ENCODE measurements at regions not wholly inside any gene's neighbourhood (a gene's known extent, or its start where the extent isn't known, plus 50 kb on each side); places are given as distances from the start of the nearest gene placed in this dataset.

DNA sequence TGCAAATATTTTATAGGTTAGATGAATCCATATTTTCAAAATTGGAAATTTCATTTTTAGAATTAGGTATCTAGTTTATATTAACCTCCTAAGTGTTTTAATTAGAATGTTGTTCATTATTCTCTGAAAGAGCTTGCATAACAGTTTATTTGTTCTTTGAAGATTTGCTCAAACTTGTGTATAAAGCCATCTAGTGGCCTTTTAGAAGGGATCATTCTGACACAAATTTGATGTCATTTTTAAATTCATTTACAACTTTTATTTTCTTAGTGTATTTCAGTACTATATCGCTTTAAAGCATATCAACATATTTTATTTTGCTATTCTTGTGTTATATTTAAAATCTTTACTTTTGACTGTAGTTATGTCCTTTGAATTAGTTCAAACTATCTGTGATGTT is 527.0 kb upstream of the NRG3 start:
- H3K4me1 ChIP-seq (ENCODE audit: insufficient read depth, low read length, poor library complexity, severe bottlenecking) = no peaks in the 10 kb centered on the region
- intact Hi-C loops (cut with micrococcal nuclease; ENCODE audit: unreplicated experiment) = no loop called here
- H3K36me3 ChIP-seq (ENCODE audit: insufficient read depth, low read length, poor library complexity, severe bottlenecking) = no peaks in the 10 kb centered on the region
- no peaks in the 10 kb centered on the region for H3K9me3 ChIP-seq (ENCODE audit: low read depth, low read length, poor library complexity, severe bottlenecking)
- H3K27ac ChIP-seq (ENCODE audit: low read depth, low read length, poor library complexity, severe bottlenecking) = no peak overlapping the region
- ChIA-PET POLR2A (ENCODE audit: low non-redundant PET) (no interaction called here), CTCF (no interaction called here)
- no peak for TF ChIP-seq EZH2 (IDR thresholded peaks at IDR 0.05; ENCODE audit: borderline replicate concordance, low read depth, low read length, poor library complexity, severe bottlenecking)
- TF ChIP-seq, protein P1, sequence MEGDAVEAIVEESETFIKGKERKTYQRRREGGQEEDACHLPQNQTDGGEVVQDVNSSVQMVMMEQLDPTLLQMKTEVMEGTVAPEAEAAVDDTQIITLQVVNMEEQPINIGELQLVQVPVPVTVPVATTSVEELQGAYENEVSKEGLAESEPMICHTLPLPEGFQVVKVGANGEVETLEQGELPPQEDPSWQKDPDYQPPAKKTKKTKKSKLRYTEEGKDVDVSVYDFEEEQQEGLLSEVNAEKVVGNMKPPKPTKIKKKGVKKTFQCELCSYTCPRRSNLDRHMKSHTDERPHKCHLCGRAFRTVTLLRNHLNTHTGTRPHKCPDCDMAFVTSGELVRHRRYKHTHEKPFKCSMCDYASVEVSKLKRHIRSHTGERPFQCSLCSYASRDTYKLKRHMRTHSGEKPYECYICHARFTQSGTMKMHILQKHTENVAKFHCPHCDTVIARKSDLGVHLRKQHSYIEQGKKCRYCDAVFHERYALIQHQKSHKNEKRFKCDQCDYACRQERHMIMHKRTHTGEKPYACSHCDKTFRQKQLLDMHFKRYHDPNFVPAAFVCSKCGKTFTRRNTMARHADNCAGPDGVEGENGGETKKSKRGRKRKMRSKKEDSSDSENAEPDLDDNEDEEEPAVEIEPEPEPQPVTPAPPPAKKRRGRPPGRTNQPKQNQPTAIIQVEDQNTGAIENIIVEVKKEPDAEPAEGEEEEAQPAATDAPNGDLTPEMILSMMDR (conservative IDR thresholded peaks at IDR 0.05; ENCODE audit: low read depth, low read length) = no peak
- H3K27me3 ChIP-seq (replicated peaks; ENCODE audit: insufficient read depth, low read depth, low read length, poor library complexity) = no peaks in the 10 kb centered on the region
- H3K4me3 ChIP-seq (ENCODE audit: low read depth, low read length, poor library complexity, severe bottlenecking) = no peak overlapping the region
- BruUV-seq (replicated peaks) = no TSS peak
- no peak for DNase-seq (ENCODE audit: low spot score)

DNA sequence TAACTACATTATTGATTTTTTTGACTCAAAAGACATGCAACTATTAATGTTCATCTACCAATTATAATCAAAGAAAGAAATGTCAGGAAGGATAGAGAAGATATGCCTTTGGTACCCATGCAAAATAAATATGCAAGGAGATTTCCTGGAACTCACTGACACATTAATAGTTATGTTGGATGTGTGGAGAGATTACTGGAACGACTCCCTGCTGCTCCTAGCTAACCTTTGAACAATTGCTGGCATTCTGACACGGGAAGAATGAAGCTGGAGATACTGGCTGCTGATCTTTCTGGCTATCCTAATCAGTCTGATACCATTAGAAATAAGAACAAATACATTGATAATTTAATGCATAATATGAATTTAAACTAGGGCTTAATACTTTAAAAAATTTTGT is 507.9 kb upstream of the NRG3 start:
- H3K4me1 ChIP-seq (ENCODE audit: insufficient read depth, low read length, poor library complexity, severe bottlenecking) = no peaks in the 10 kb centered on the region
- H3K9me3 ChIP-seq (ENCODE audit: low read depth, low read length, poor library complexity, severe bottlenecking) = no peaks in the 10 kb centered on the region
- no peak overlapping the region for H3K4me3 ChIP-seq (ENCODE audit: low read depth, low read length, poor library complexity, severe bottlenecking)
- intact Hi-C loops (cut with micrococcal nuclease; ENCODE audit: unreplicated experiment) = no loop called here
- TF ChIP-seq, protein P1 (conservative IDR thresholded peaks at IDR 0.05; ENCODE audit: low read depth, low read length) = no peak
- TF ChIP-seq EZH2 (IDR thresholded peaks at IDR 0.05; ENCODE audit: borderline replicate concordance, low read depth, low read length, poor library complexity, severe bottlenecking) = no peak
- ChIA-PET CTCF (no interaction called here), POLR2A (ENCODE audit: low non-redundant PET) (no interaction called here)
- DNase-seq (ENCODE audit: low spot score) = no peak
- BruUV-seq (replicated peaks) = no TSS peak
- H3K27me3 ChIP-seq (replicated peaks; ENCODE audit: insufficient read depth, low read depth, low read length, poor library complexity) = no peaks in the 10 kb centered on the region
- no peak overlapping the region for H3K27ac ChIP-seq (ENCODE audit: low read depth, low read length, poor library complexity, severe bottlenecking)
- H3K36me3 ChIP-seq (ENCODE audit: insufficient read depth, low read length, poor library complexity, severe bottlenecking) = no peaks in the 10 kb centered on the region

DNA sequence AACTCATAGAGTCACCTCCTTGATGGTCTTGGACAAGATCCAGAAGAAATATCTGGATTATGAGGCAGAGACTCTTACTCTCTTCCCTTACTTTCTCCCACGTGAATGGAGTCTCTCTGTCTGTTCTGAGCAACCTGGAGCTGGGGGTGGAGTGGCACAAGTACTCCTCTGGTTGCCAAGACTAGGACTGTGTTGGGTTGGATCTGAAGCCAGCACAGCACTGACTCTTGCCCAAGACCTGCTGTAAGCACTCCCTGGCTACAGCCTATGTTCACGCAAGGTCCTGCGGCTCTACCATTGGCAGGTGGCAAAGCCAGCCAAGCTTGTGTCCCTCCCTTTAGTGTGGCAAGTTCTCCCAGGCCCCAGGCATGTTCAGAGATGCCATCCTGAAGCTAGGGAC is 488.2 kb upstream of the NRG3 start:
- CTCF ChIA-PET = no interaction called here
- TF ChIP-seq, protein P1 (conservative IDR thresholded peaks at IDR 0.05; ENCODE audit: low read depth, low read length) = no peak

More for the DNA sequence above, 488.2 kb upstream of the NRG3 start:
- Histone ChIP-seq H3K27me3 (replicated peaks; ENCODE audit: insufficient read depth, low read depth, low read length, poor library complexity) (no peaks in the 10 kb centered on the region), H3K36me3 (ENCODE audit: insufficient read depth, low read length, poor library complexity, severe bottlenecking) (no peaks in the 10 kb centered on the region), H3K27ac (ENCODE audit: low read depth, low read length, poor library complexity, severe bottlenecking) (no peak overlapping the region), H3K9me3 (ENCODE audit: low read depth, low read length, poor library complexity, severe bottlenecking) (peaks cover 4% of the 10 kb centered on the region), H3K4me1 (ENCODE audit: insufficient read depth, low read length, poor library complexity, severe bottlenecking) (no peaks in the 10 kb centered on the region), H3K4me3 (ENCODE audit: low read depth, low read length, poor library complexity, severe bottlenecking) (no peak overlapping the region)
- POLR2A ChIA-PET (ENCODE audit: low non-redundant PET) = no interaction called here
- DNase-seq (ENCODE audit: low spot score) = no peak
- intact Hi-C loops (cut with micrococcal nuclease; ENCODE audit: unreplicated experiment) = no loop called here
- BruUV-seq (replicated peaks) = no TSS peak

All from A673 (cell line).